Mammary epithelial cell (primary cell): ENCODE measurements at regions not wholly inside any gene's neighbourhood (a gene's known extent, or its start where the extent isn't known, plus 50 kb on each side); places are given as distances from the start of the nearest gene placed in this dataset.

Source experiments
- CTCF ChIP-seq, 2 donors: IDR thresholded peaks in 1 of 2; conservative IDR thresholded peaks in 1 of 2; 2 replicates each; pipeline ENCODE4 v1.5.1; 2011 to 2012; ENCODE audit warnings: inconsistent platforms in 2 of 2, low read length in 2 of 2, mild to moderate bottlenecking in 2 of 2, control low read depth in 1 of 2, low read depth in 1 of 2; ENCODE audit not compliant: insufficient read depth in 1 of 2; ENCODE audit errors: extremely low read depth in 1 of 2
- EZH2 ChIP-seq: IDR thresholded peaks from 2 replicates; pipeline ENCODE4 v1.6.1; 2012; ENCODE audit warnings: low read length, inconsistent platforms, borderline replicate concordance

GRCh38 chr7:110050785-110051184 lies 1040.1 kb upstream of the LRRN3 start:
- no peak for TF ChIP-seq CTCF (conservative IDR thresholded peaks at IDR 0.05 in 1 of 2, IDR thresholded peaks at IDR 0.05 in 1 of 2; ENCODE audit: extremely low read depth in 1 of 2, insufficient read depth in 1 of 2, low read depth in 1 of 2, low read length in 2 of 2)
- no peak for TF ChIP-seq EZH2
